PC-9 (cell line): ENCODE measurements at regions not wholly inside any gene's neighbourhood (a gene's known extent, or its start where the extent isn't known, plus 50 kb on each side); places are given as distances from the start of the nearest gene placed in this dataset.

Source experiments
- EZH2 ChIP-seq: fragments of 200-600 bp; sonication (generic); IDR thresholded peaks from 2 replicates; pipeline ENCODE4 v1.8.0; 2017; ENCODE audit warnings: antibody characterized with exemption, low read depth
- TF ChIP-seq, protein P1 (sequence below): fragments of 200-600 bp; sonication (generic); conservative IDR thresholded peaks from 2 replicates; pipeline ENCODE4 v1.6.1; 2017; ENCODE audit warnings: mixed run types, antibody characterized with exemption, mild to moderate bottlenecking, moderate library complexity

DNA sequence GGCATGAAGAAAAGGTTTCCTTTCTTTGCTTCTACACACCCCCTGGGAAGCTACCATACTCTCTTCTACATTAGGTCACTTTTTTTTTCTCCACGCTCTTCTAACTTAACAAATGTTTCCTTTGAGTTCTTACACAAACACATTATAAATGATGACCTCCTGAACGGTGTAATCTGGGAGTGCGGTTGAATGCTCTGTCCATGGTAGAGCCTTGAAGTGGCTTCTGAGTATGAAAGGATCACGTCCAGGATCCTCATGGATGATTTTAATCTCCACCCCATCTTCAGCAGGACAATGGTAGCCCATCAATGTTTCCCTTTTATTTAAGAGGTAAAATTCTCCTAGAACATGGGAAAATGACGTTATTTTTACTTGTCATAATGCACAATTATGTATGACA is 587.3 kb downstream of the SEMA5A start:
- TF ChIP-seq, protein P1, sequence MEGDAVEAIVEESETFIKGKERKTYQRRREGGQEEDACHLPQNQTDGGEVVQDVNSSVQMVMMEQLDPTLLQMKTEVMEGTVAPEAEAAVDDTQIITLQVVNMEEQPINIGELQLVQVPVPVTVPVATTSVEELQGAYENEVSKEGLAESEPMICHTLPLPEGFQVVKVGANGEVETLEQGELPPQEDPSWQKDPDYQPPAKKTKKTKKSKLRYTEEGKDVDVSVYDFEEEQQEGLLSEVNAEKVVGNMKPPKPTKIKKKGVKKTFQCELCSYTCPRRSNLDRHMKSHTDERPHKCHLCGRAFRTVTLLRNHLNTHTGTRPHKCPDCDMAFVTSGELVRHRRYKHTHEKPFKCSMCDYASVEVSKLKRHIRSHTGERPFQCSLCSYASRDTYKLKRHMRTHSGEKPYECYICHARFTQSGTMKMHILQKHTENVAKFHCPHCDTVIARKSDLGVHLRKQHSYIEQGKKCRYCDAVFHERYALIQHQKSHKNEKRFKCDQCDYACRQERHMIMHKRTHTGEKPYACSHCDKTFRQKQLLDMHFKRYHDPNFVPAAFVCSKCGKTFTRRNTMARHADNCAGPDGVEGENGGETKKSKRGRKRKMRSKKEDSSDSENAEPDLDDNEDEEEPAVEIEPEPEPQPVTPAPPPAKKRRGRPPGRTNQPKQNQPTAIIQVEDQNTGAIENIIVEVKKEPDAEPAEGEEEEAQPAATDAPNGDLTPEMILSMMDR = no peak
- TF ChIP-seq EZH2 = no peak
